GM23338 (cell line): ENCODE measurements at regions not wholly inside any gene's neighbourhood (a gene's known extent, or its start where the extent isn't known, plus 50 kb on each side); places are given as distances from the start of the nearest gene placed in this dataset.

Experiments used
- ATAC-seq: fragments of 200-7000 bp; cut with Tn5 transposase; 3 replicates; pipeline ENCODE4 v1.9.1; 2020
- DNase-seq: peaks from one replicate; pipeline ENCODE4 v3.0.0-alpha.2; 2015; ENCODE audit warnings: low spot score
- H2AFZ ChIP-seq: fragments of 200-600 bp; sonication (generic); 2 replicates; pipeline ENCODE4 v1.8.0; 2016; ENCODE audit warnings: antibody characterized with exemption, mild to moderate bottlenecking, moderate library complexity
- H3F3A ChIP-seq: fragments of 200-600 bp; sonication (generic); replicated peaks from 2 replicates; pipeline ENCODE4 v1.8.0; 2017; ENCODE audit warnings: antibody characterized with exemption, mixed run types, low read depth
- H3K27ac ChIP-seq: fragments of 200-600 bp; sonication (generic); 2 replicates; pipeline ENCODE4 v1.6.1; 2016; ENCODE audit warnings: low read depth
- H3K27me3 ChIP-seq: fragments of 200-600 bp; sonication (generic); 2 replicates; pipeline ENCODE4 v1.8.0; 2016; ENCODE audit warnings: mild to moderate bottlenecking, mixed run types, moderate library complexity; ENCODE audit not compliant: insufficient read depth
- H3K36me3 ChIP-seq: fragments of 200-600 bp; sonication (generic); 2 replicates; pipeline ENCODE4 v1.8.0; 2016; ENCODE audit warnings: mild to moderate bottlenecking; ENCODE audit not compliant: insufficient read depth
- H3K4me1 ChIP-seq: fragments of 200-600 bp; sonication (generic); 2 replicates; pipeline ENCODE4 v1.8.0; 2016; ENCODE audit warnings: mild to moderate bottlenecking, moderate library complexity; ENCODE audit not compliant: insufficient read depth
- H3K4me2 ChIP-seq: fragments of 200-600 bp; sonication (generic); 2 replicates; pipeline ENCODE4 v1.7.1; 2017; ENCODE audit warnings: mixed run types
- H3K4me3 ChIP-seq: fragments of 200-600 bp; sonication (generic); 2 replicates; pipeline ENCODE4 v1.6.1; 2016; ENCODE audit warnings: mixed run types
- H3K79me2 ChIP-seq: fragments of 200-600 bp; sonication (generic); replicated peaks from 2 replicates; pipeline ENCODE4 v1.8.0; 2017; ENCODE audit warnings: mild to moderate bottlenecking; ENCODE audit not compliant: insufficient read depth
- H3K9me2 ChIP-seq: fragments of 200-600 bp; sonication (generic); 2 replicates; pipeline ENCODE4 v1.8.0; 2017; ENCODE audit not compliant: insufficient read depth
- H4K20me1 ChIP-seq: fragments of 200-600 bp; sonication (generic); replicated peaks from 2 replicates; pipeline ENCODE4 v1.8.0; 2017; ENCODE audit warnings: mild to moderate bottlenecking; ENCODE audit not compliant: insufficient read depth
- H3K27ac Mint-ChIP-seq: 2 replicates; pipeline ENCODE4 v1.8.0; 2020; ENCODE audit warnings: inconsistent platforms, mild to moderate bottlenecking, moderate library complexity, mixed read lengths
- H3K27me3 Mint-ChIP-seq: 3 replicates; pipeline ENCODE4 v1.8.0; 2022; ENCODE audit warnings: low read depth, mild to moderate bottlenecking, moderate library complexity, mixed read lengths, inconsistent platforms; ENCODE audit not compliant: insufficient read depth, poor library complexity
- H3K36me3 Mint-ChIP-seq: 3 replicates; pipeline ENCODE4 v1.8.0; 2021; ENCODE audit warnings: low read depth, mild to moderate bottlenecking, inconsistent platforms, moderate library complexity, mixed read lengths
- H3K4me1 Mint-ChIP-seq: 3 replicates; pipeline ENCODE4 v1.8.0; 2020; ENCODE audit warnings: mild to moderate bottlenecking, inconsistent platforms, mixed read lengths
- H3K4me3 Mint-ChIP-seq: 3 replicates; pipeline ENCODE4 v1.8.0; 2021; ENCODE audit warnings: moderate library complexity, mild to moderate bottlenecking, inconsistent platforms, mixed read lengths
- H3K9me3 Mint-ChIP-seq: 3 replicates; pipeline ENCODE4 v1.8.0; 2020; ENCODE audit warnings: moderate library complexity, mild to moderate bottlenecking, inconsistent platforms, mixed read lengths
- CREB1 ChIP-seq: fragments of 250-450 bp; sonication (Bioruptor Pico); IDR thresholded peaks from 2 replicates; pipeline ENCODE4 v1.5.0; 2020; ENCODE audit warnings: low read depth, mild to moderate bottlenecking, moderate library complexity
- EZH2 ChIP-seq: fragments of 200-600 bp; sonication (generic); IDR thresholded peaks from one replicate; pipeline ENCODE4 v1.8.0; 2017; ENCODE audit warnings: antibody characterized with exemption, mild to moderate bottlenecking, low read depth; ENCODE audit not compliant: unreplicated experiment
- EZH2phosphoT487 ChIP-seq: fragments of 200-600 bp; sonication (generic); IDR thresholded peaks from one replicate; pipeline ENCODE4 v1.8.1; 2018; ENCODE audit warnings: antibody characterized with exemption; ENCODE audit not compliant: unreplicated experiment
- JUNB ChIP-seq: IDR thresholded peaks from one replicate; pipeline ENCODE4 v1.6.1; 2016; ENCODE audit warnings: antibody characterized with exemption; ENCODE audit not compliant: unreplicated experiment
- NANOG ChIP-seq: IDR thresholded peaks from 2 replicates; pipeline ENCODE4 v1.6.1; 2016; ENCODE audit warnings: antibody characterized with exemption, borderline replicate concordance
- POLR2AphosphoS5 ChIP-seq: IDR thresholded peaks from 2 replicates; pipeline ENCODE4 v1.6.1; 2016; ENCODE audit warnings: antibody characterized with exemption, low read depth
- STAT1 ChIP-seq: IDR thresholded peaks from one replicate; pipeline ENCODE4 v1.6.1; 2016; ENCODE audit warnings: antibody characterized with exemption; ENCODE audit not compliant: unreplicated experiment
- ZNF114 ChIP-seq: fragments of 250-450 bp; sonication (Bioruptor Pico); IDR thresholded peaks from 2 replicates; pipeline ENCODE4 v1.5.0; 2020; ENCODE audit warnings: mild to moderate bottlenecking, moderate library complexity
- ZNF331 ChIP-seq: fragments of 250-450 bp; sonication (Bioruptor Pico); IDR thresholded peaks from 2 replicates; pipeline ENCODE4 v1.5.0; 2020; ENCODE audit warnings: low read depth, mild to moderate bottlenecking, moderate library complexity
- TF ChIP-seq, protein P1 (sequence below): IDR thresholded peaks from 2 replicates; pipeline ENCODE4 v1.6.1; 2016; ENCODE audit warnings: antibody characterized with exemption
- TF ChIP-seq, protein P2 (sequence below): fragments of 250-450 bp; sonication (Bioruptor Pico); IDR thresholded peaks from 2 replicates; pipeline ENCODE4 v1.5.0; 2020; ENCODE audit warnings: mild to moderate bottlenecking, moderate library complexity
- TF ChIP-seq, protein P3 (sequence below), 2 experiments: fragments of 200-600 bp in 1 of 2; sonication (generic) in 1 of 2; conservative IDR thresholded peaks; 2 replicates each; pipeline versions ENCODE4 v1.5.1 to v1.6.1; 2016 to 2017; ENCODE audit warnings: antibody characterized with exemption in 2 of 2, low read depth in 2 of 2, mild to moderate bottlenecking in 2 of 2, moderate library complexity in 1 of 2
- TF ChIP-seq, protein P4 (sequence below): IDR thresholded peaks from one replicate; pipeline ENCODE4 v1.6.1; 2018; ENCODE audit warnings: antibody characterized with exemption; ENCODE audit not compliant: unreplicated experiment

DNA sequence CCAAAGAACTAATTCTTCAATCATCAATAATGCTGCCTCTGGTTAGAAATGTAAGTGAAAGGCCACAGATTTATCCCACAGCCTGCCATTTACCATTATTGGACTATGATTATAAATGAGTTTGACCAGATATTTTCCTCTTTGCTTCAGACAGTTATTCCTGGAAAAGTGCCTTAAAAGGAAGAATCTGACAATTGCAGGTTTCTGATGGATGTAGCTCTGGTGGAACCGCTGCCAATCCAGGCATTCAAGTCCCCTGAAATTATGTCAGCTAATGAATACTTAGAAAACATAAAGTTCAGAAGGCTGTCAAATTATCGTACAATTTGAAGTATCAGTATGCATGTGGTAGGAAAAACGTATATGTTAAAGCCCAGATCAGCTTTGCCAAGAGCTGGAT is 78.2 kb upstream of the NR4A3 start:
- ATAC-seq, result no peak
- Histone ChIP-seq H3K36me3 (no peaks in the 10 kb centered on the region), H3K4me3 (no peak overlapping the region), H3K4me1 (peaks cover 10% of the 10 kb centered on the region), H3K9me2 (no peaks in the 10 kb centered on the region), H3K79me2 (no peaks in the 10 kb centered on the region), H3F3A (no peaks in the 10 kb centered on the region), H3K4me2 (no peak overlapping the region), H2AFZ (no peak overlapping the region), H3K27ac (no peak overlapping the region), H3K27me3 (no peaks in the 10 kb centered on the region), H4K20me1 (no peaks in the 10 kb centered on the region)
- TF ChIP-seq ZNF331 (CRISPR knock-in tag) (no peak), NANOG (no peak), EZH2 (no peak), JUNB (no peak), ZNF114 (CRISPR knock-in tag) (no peak), CREB1 (CRISPR knock-in tag) (no peak), POLR2AphosphoS5 (no peak), STAT1 (no peak), EZH2phosphoT487 (no peak)
- TF ChIP-seq, protein P1, sequence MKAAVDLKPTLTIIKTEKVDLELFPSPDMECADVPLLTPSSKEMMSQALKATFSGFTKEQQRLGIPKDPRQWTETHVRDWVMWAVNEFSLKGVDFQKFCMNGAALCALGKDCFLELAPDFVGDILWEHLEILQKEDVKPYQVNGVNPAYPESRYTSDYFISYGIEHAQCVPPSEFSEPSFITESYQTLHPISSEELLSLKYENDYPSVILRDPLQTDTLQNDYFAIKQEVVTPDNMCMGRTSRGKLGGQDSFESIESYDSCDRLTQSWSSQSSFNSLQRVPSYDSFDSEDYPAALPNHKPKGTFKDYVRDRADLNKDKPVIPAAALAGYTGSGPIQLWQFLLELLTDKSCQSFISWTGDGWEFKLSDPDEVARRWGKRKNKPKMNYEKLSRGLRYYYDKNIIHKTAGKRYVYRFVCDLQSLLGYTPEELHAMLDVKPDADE, result no peak
- TF ChIP-seq, protein P2, sequence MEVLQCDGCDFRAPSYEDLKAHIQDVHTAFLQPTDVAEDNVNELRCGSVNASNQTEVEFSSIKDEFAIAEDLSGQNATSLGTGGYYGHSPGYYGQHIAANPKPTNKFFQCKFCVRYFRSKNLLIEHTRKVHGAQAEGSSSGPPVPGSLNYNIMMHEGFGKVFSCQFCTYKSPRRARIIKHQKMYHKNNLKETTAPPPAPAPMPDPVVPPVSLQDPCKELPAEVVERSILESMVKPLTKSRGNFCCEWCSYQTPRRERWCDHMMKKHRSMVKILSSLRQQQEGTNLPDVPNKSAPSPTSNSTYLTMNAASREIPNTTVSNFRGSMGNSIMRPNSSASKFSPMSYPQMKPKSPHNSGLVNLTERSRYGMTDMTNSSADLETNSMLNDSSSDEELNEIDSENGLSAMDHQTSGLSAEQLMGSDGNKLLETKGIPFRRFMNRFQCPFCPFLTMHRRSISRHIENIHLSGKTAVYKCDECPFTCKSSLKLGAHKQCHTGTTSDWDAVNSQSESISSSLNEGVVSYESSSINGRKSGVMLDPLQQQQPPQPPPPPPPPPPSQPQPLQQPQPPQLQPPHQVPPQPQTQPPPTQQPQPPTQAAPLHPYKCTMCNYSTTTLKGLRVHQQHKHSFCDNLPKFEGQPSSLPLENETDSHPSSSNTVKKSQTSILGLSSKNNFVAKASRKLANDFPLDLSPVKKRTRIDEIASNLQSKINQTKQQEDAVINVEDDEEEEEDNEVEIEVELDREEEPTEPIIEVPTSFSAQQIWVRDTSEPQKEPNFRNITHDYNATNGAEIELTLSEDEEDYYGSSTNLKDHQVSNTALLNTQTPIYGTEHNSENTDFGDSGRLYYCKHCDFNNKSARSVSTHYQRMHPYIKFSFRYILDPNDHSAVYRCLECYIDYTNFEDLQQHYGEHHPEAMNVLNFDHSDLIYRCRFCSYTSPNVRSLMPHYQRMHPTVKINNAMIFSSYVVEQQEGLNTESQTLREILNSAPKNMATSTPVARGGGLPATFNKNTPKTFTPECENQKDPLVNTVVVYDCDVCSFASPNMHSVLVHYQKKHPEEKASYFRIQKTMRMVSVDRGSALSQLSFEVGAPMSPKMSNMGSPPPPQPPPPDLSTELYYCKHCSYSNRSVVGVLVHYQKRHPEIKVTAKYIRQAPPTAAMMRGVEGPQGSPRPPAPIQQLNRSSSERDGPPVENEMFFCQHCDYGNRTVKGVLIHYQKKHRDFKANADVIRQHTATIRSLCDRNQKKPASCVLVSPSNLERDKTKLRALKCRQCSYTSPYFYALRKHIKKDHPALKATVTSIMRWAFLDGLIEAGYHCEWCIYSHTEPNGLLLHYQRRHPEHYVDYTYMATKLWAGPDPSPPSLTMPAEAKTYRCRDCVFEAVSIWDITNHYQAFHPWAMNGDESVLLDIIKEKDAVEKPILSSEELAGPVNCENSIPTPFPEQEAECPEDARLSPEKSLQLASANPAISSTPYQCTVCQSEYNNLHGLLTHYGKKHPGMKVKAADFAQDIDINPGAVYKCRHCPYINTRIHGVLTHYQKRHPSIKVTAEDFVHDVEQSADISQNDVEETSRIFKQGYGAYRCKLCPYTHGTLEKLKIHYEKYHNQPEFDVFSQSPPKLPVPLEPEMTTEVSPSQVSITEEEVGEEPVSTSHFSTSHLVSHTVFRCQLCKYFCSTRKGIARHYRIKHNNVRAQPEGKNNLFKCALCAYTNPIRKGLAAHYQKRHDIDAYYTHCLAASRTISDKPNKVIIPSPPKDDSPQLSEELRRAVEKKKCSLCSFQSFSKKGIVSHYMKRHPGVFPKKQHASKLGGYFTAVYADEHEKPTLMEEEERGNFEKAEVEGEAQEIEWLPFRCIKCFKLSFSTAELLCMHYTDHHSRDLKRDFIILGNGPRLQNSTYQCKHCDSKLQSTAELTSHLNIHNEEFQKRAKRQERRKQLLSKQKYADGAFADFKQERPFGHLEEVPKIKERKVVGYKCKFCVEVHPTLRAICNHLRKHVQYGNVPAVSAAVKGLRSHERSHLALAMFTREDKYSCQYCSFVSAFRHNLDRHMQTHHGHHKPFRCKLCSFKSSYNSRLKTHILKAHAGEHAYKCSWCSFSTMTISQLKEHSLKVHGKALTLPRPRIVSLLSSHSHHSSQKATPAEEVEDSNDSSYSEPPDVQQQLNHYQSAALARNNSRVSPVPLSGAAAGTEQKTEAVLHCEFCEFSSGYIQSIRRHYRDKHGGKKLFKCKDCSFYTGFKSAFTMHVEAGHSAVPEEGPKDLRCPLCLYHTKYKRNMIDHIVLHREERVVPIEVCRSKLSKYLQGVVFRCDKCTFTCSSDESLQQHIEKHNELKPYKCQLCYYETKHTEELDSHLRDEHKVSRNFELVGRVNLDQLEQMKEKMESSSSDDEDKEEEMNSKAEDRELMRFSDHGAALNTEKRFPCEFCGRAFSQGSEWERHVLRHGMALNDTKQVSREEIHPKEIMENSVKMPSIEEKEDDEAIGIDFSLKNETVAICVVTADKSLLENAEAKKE (CRISPR knock-in tag), result no peak
- TF ChIP-seq, protein P3, sequence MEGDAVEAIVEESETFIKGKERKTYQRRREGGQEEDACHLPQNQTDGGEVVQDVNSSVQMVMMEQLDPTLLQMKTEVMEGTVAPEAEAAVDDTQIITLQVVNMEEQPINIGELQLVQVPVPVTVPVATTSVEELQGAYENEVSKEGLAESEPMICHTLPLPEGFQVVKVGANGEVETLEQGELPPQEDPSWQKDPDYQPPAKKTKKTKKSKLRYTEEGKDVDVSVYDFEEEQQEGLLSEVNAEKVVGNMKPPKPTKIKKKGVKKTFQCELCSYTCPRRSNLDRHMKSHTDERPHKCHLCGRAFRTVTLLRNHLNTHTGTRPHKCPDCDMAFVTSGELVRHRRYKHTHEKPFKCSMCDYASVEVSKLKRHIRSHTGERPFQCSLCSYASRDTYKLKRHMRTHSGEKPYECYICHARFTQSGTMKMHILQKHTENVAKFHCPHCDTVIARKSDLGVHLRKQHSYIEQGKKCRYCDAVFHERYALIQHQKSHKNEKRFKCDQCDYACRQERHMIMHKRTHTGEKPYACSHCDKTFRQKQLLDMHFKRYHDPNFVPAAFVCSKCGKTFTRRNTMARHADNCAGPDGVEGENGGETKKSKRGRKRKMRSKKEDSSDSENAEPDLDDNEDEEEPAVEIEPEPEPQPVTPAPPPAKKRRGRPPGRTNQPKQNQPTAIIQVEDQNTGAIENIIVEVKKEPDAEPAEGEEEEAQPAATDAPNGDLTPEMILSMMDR (conservative IDR thresholded peaks at IDR 0.05; ENCODE audit: low read depth in 2 of 2), result no peak
- TF ChIP-seq, protein P4, sequence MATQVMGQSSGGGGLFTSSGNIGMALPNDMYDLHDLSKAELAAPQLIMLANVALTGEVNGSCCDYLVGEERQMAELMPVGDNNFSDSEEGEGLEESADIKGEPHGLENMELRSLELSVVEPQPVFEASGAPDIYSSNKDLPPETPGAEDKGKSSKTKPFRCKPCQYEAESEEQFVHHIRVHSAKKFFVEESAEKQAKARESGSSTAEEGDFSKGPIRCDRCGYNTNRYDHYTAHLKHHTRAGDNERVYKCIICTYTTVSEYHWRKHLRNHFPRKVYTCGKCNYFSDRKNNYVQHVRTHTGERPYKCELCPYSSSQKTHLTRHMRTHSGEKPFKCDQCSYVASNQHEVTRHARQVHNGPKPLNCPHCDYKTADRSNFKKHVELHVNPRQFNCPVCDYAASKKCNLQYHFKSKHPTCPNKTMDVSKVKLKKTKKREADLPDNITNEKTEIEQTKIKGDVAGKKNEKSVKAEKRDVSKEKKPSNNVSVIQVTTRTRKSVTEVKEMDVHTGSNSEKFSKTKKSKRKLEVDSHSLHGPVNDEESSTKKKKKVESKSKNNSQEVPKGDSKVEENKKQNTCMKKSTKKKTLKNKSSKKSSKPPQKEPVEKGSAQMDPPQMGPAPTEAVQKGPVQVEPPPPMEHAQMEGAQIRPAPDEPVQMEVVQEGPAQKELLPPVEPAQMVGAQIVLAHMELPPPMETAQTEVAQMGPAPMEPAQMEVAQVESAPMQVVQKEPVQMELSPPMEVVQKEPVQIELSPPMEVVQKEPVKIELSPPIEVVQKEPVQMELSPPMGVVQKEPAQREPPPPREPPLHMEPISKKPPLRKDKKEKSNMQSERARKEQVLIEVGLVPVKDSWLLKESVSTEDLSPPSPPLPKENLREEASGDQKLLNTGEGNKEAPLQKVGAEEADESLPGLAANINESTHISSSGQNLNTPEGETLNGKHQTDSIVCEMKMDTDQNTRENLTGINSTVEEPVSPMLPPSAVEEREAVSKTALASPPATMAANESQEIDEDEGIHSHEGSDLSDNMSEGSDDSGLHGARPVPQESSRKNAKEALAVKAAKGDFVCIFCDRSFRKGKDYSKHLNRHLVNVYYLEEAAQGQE, result no peak
- Mint-ChIP-seq H3K27ac (no peak overlapping the region), H3K36me3 (no peaks in the 10 kb centered on the region), H3K4me1 (peaks cover 13% of the 10 kb centered on the region), H3K4me3 (no peak overlapping the region), H3K27me3 (no peaks in the 10 kb centered on the region), H3K9me3 (no peaks in the 10 kb centered on the region)
- DNase-seq, result no peak
